OCI-LY7 (cell line): ENCODE measurements at regions not wholly inside any gene's neighbourhood (a gene's known extent, or its start where the extent isn't known, plus 50 kb on each side); places are given as distances from the start of the nearest gene placed in this dataset.
A peak's percentile ranks its signal among the peaks of the same experiment; 100 is the strongest.
"Not testable (repeated sequence)": the region's sequence is repeated elsewhere in the genome, so short reads cannot be mapped to it uniquely, and the experiment has no call there.

Experiments used
- BruUV-seq: library from RNA; stranded (reverse); fragments of 400-500 nt; replicated peaks from 2 replicates; lab custom pipeline; 2021; lab: Mats Ljungman, UMichigan
- CTCF ChIA-PET: fragments of 300-600 bp; sonication (Branson Sonifier 250); formaldehyde crosslinking; loops from one replicate; lab custom pipeline; 2022; ENCODE audit warnings: antibody characterized with exemption; ENCODE audit not compliant: unreplicated experiment; lab: Charles Lee
- POLR2A ChIA-PET: fragments of 300-600 bp; sonication (Branson Sonifier 250); formaldehyde crosslinking; loops from one replicate; lab custom pipeline; 2022; ENCODE audit warnings: antibody characterized with exemption; lab: Charles Lee
- DNase-seq: peaks from one replicate; pipeline ENCODE4 v3.0.0-alpha.2; 2015; ENCODE audit warnings: low spot score
- H2AFZ ChIP-seq: fragments of 200-600 bp; sonication (generic), shearing (Covaris generic); 2 replicates; pipeline ENCODE4 v1.6.1; 2014; ENCODE audit warnings: mild to moderate bottlenecking, antibody characterized with exemption, low read length, moderate library complexity
- H3K27ac ChIP-seq: fragments of 200-600 bp; sonication (generic); 2 replicates; pipeline ENCODE4 v1.5.1; 2014; ENCODE audit warnings: mixed run types, low read depth, mild to moderate bottlenecking, moderate library complexity, low read length, inconsistent platforms; ENCODE audit not compliant: poor library complexity, severe bottlenecking
- H3K36me3 ChIP-seq: fragments of 200-600 bp; sonication (generic); 2 replicates; pipeline ENCODE4 v1.6.1; 2014; ENCODE audit warnings: mild to moderate bottlenecking, antibody characterized with exemption, low read length, moderate library complexity, mixed read lengths; ENCODE audit not compliant: insufficient read depth
- H3K4me1 ChIP-seq: fragments of 200-600 bp; sonication (generic); 2 replicates; pipeline ENCODE4 v1.5.1; 2014; ENCODE audit warnings: mild to moderate bottlenecking, low read length; ENCODE audit not compliant: insufficient read depth, poor library complexity, severe bottlenecking
- H3K4me2 ChIP-seq: fragments of 200-600 bp; sonication (generic); 2 replicates; pipeline ENCODE4 v1.6.1; 2014; ENCODE audit warnings: mild to moderate bottlenecking, low read length
- H3K4me3 ChIP-seq: fragments of 200-600 bp; sonication (generic); 2 replicates; pipeline ENCODE4 v1.5.1; 2014; ENCODE audit warnings: mild to moderate bottlenecking, low read depth, low read length; ENCODE audit not compliant: poor library complexity, severe bottlenecking
- H3K79me2 ChIP-seq: fragments of 200-600 bp; sonication (generic); 2 replicates; pipeline ENCODE4 v1.6.1; 2016; ENCODE audit warnings: low read depth, mild to moderate bottlenecking, low read length, moderate library complexity, mixed read lengths; ENCODE audit not compliant: insufficient read depth
- H3K9me2 ChIP-seq: fragments of 200-600 bp; sonication (generic); 2 replicates; pipeline ENCODE4 v1.6.1; 2016; ENCODE audit warnings: mild to moderate bottlenecking, low read length, mixed read lengths; ENCODE audit not compliant: insufficient read depth
- H3K9me3 ChIP-seq: fragments of 200-600 bp; sonication (generic); 2 replicates; pipeline ENCODE4 v1.6.1; 2014; ENCODE audit warnings: mild to moderate bottlenecking, mixed run types, low read length, mixed read lengths
- H4K20me1 ChIP-seq: fragments of 200-600 bp; sonication (generic); 2 replicates; pipeline ENCODE4 v1.6.1; 2014; ENCODE audit warnings: mild to moderate bottlenecking, antibody characterized with exemption, low read length, moderate library complexity, mixed read lengths; ENCODE audit not compliant: insufficient read depth
- CTCF ChIP-seq: fragments of 200-600 bp; sonication (generic); conservative IDR thresholded peaks from 2 replicates; pipeline ENCODE4 v1.5.1; 2014; ENCODE audit warnings: mild to moderate bottlenecking, antibody characterized with exemption, low read length, moderate library complexity, mixed read lengths
- intact Hi-C: fragments of 100-400 bp; cut with micrococcal nuclease; formaldehyde crosslinking; loops from one replicate; pipeline ENCODE4 v1.10.0; 2022; ENCODE audit not compliant: unreplicated experiment

- H4K20me1 ChIP-seq, H3K9me3 ChIP-seq, H3K9me2 ChIP-seq, H3K27ac ChIP-seq, DNase-seq, intact Hi-C loops, H2AFZ ChIP-seq, H3K4me3 ChIP-seq, H3K36me3 ChIP-seq, H3K4me2 ChIP-seq, H3K4me1 ChIP-seq, POLR2A ChIA-PET, CTCF ChIA-PET, BruUV-seq, H3K79me2 ChIP-seq: not testable (repeated sequence)
Observed at GRCh38 chr16:16521239-16522002, 142.5 kb downstream of the NPIPA7 start.

GRCh38 chr16:16526998-16527397, 148.1 kb downstream of the NPIPA7 start:
- H2AFZ ChIP-seq, H3K9me2 ChIP-seq, H3K9me3 ChIP-seq, H3K79me2 ChIP-seq, H3K27ac ChIP-seq, intact Hi-C loops, DNase-seq, H3K4me2 ChIP-seq, H3K36me3 ChIP-seq, POLR2A ChIA-PET, H3K4me1 ChIP-seq, H4K20me1 ChIP-seq, H3K4me3 ChIP-seq, CTCF ChIA-PET, BruUV-seq: not testable (repeated sequence)

GRCh38 chr16:16530744-16531143, 151.8 kb downstream of the NPIPA7 start:
- H3K27ac ChIP-seq, H3K36me3 ChIP-seq, DNase-seq, CTCF ChIA-PET, intact Hi-C loops, H3K4me2 ChIP-seq, H2AFZ ChIP-seq, H3K9me2 ChIP-seq, POLR2A ChIA-PET, H3K4me1 ChIP-seq, H3K9me3 ChIP-seq, H3K79me2 ChIP-seq, H4K20me1 ChIP-seq, BruUV-seq, H3K4me3 ChIP-seq: not testable (repeated sequence)
- TF ChIP-seq CTCF = peak; percentile 38

GRCh38 chr16:16535565-16535964, 156.6 kb downstream of the NPIPA7 start:
- H3K36me3 ChIP-seq, DNase-seq, CTCF ChIA-PET, H3K9me3 ChIP-seq, H3K4me1 ChIP-seq, H4K20me1 ChIP-seq, H3K9me2 ChIP-seq, intact Hi-C loops, H3K4me3 ChIP-seq, H3K4me2 ChIP-seq, BruUV-seq, POLR2A ChIA-PET, H3K79me2 ChIP-seq, H3K27ac ChIP-seq, H2AFZ ChIP-seq: not testable (repeated sequence)

- intact Hi-C loops, DNase-seq: not testable (repeated sequence)
Observed at GRCh38 chr16:16536151-16536550, 157.2 kb downstream of the NPIPA7 start.

GRCh38 chr16:16549710-16550109, 170.8 kb downstream of the NPIPA7 start:
- H3K27ac ChIP-seq, H3K36me3 ChIP-seq, H3K9me2 ChIP-seq, H3K79me2 ChIP-seq, H3K9me3 ChIP-seq, BruUV-seq, H4K20me1 ChIP-seq, H3K4me1 ChIP-seq, POLR2A ChIA-PET, H3K4me2 ChIP-seq, intact Hi-C loops, CTCF ChIA-PET, H3K4me3 ChIP-seq, DNase-seq, H2AFZ ChIP-seq: not testable (repeated sequence)

More at GRCh38 chr16:16536151-16536550, 157.2 kb downstream of the NPIPA7 start:
- BruUV-seq, H2AFZ ChIP-seq, CTCF ChIA-PET, POLR2A ChIA-PET, H3K27ac ChIP-seq, H4K20me1 ChIP-seq, H3K9me3 ChIP-seq, H3K4me1 ChIP-seq, H3K36me3 ChIP-seq, H3K4me2 ChIP-seq, H3K79me2 ChIP-seq, H3K9me2 ChIP-seq, H3K4me3 ChIP-seq: not testable (repeated sequence)
